Stimulated activated CD8-positive, alpha-beta memory T cell treated with anti-CD3 and anti-CD28 coated beads, Interleukin-15, amount 100 ng/mL, for 48 hours (primary cell): ENCODE measurements at regions not wholly inside any gene's neighbourhood (a gene's known extent, or its start where the extent isn't known, plus 50 kb on each side); places are given as distances from the start of the nearest gene placed in this dataset.
"Not testable (repeated sequence)": the region's sequence is repeated elsewhere in the genome, so short reads cannot be mapped to it uniquely, and the experiment has no call there.

ENCODE experiments used
- DNase-seq, 2 donors: peaks; one replicate each; pipeline ENCODE4 v3.0.0-alpha.2; 2020; ENCODE audit warnings: low read depth in 2 of 2

- no peak for DNase-seq
Measured at GRCh38 chr11:80960381-80961029, 1519.7 kb upstream of the TENM4 start.

- DNase-seq: no peak
Measured at GRCh38 chr11:80959751-80960150, 1518.9 kb upstream of the TENM4 start.

GRCh38 chr11:80958987-80959386 is 1518.2 kb upstream of the TENM4 start:
- DNase-seq: no peak

GRCh38 chr11:80958361-80958760 is 1517.5 kb upstream of the TENM4 start:
- no peak for DNase-seq

GRCh38 chr11:80955588-80955987 is 1514.8 kb upstream of the TENM4 start:
- DNase-seq: no peak

GRCh38 chr11:80948781-80949180 is 1508.0 kb upstream of the TENM4 start:
- DNase-seq: no peak

- DNase-seq: no peak
Measured at GRCh38 chr11:80944758-80945157, 1503.9 kb upstream of the TENM4 start.

- no peak for DNase-seq
Measured at GRCh38 chr11:80943226-80943625, 1502.4 kb upstream of the TENM4 start.

- DNase-seq: no peak
Measured at GRCh38 chr11:80937842-80938241, 1497.0 kb upstream of the TENM4 start.

- no peak for DNase-seq
Measured at GRCh38 chr11:80930038-80930437, 1489.2 kb upstream of the TENM4 start.

GRCh38 chr11:80929031-80929805 is 1488.4 kb upstream of the TENM4 start:
- DNase-seq: no peak

GRCh38 chr11:80925321-80925720 is 1484.5 kb upstream of the TENM4 start:
- no peak for DNase-seq

GRCh38 chr11:80921310-80921709 is 1480.5 kb upstream of the TENM4 start:
- not testable (repeated sequence) for DNase-seq

- no peak for DNase-seq
Measured at GRCh38 chr11:80916173-80916798, 1475.5 kb upstream of the TENM4 start.

- DNase-seq: no peak
Measured at GRCh38 chr11:80914311-80914710, 1473.5 kb upstream of the TENM4 start.

- no peak for DNase-seq
Measured at GRCh38 chr11:80911666-80912065, 1470.8 kb upstream of the TENM4 start.

GRCh38 chr11:80900265-80900664 is 1459.4 kb upstream of the TENM4 start:
- no peak for DNase-seq

- DNase-seq: no peak
Measured at GRCh38 chr11:80899381-80899780, 1458.6 kb upstream of the TENM4 start.

GRCh38 chr11:80898910-80899309 is 1458.1 kb upstream of the TENM4 start:
- no peak for DNase-seq

- no peak for DNase-seq
Measured at GRCh38 chr11:80886684-80887083, 1445.9 kb upstream of the TENM4 start.

- DNase-seq: no peak
Measured at GRCh38 chr11:80873310-80873999, 1432.6 kb upstream of the TENM4 start.

GRCh38 chr11:80872116-80872728 is 1431.4 kb upstream of the TENM4 start:
- DNase-seq: no peak
